ENCODE measurements at regions not wholly inside any gene's neighbourhood (a gene's known extent, or its start where the extent isn't known, plus 50 kb on each side); places are given as distances from the start of the nearest gene placed in this dataset.

- TF ChIP-seq POLR2A (IDR thresholded peaks at IDR 0.05), result no peak
- TF ChIP-seq, protein P1, sequence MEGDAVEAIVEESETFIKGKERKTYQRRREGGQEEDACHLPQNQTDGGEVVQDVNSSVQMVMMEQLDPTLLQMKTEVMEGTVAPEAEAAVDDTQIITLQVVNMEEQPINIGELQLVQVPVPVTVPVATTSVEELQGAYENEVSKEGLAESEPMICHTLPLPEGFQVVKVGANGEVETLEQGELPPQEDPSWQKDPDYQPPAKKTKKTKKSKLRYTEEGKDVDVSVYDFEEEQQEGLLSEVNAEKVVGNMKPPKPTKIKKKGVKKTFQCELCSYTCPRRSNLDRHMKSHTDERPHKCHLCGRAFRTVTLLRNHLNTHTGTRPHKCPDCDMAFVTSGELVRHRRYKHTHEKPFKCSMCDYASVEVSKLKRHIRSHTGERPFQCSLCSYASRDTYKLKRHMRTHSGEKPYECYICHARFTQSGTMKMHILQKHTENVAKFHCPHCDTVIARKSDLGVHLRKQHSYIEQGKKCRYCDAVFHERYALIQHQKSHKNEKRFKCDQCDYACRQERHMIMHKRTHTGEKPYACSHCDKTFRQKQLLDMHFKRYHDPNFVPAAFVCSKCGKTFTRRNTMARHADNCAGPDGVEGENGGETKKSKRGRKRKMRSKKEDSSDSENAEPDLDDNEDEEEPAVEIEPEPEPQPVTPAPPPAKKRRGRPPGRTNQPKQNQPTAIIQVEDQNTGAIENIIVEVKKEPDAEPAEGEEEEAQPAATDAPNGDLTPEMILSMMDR (IDR thresholded peaks at IDR 0.05), result no peak
Measured at GRCh38 chr5:116844015-116844414, 269.4 kb upstream of the SEMA6A start.
